Medulla oblongata (tissue), 1 donor: ENCODE measurements at regions not wholly inside any gene's neighbourhood (a gene's known extent, or its start where the extent isn't known, plus 50 kb on each side); places are given as distances from the start of the nearest gene placed in this dataset.

Experiments
- DNase-seq: peaks from one replicate; pipeline ENCODE4 v3.0.0-alpha.2; 2015; ENCODE audit errors: extremely low spot score

- DNase-seq: no peak
Observed at GRCh38 chrX:7223271-7223670, 75.3 kb upstream of the PUDP start.

DNA sequence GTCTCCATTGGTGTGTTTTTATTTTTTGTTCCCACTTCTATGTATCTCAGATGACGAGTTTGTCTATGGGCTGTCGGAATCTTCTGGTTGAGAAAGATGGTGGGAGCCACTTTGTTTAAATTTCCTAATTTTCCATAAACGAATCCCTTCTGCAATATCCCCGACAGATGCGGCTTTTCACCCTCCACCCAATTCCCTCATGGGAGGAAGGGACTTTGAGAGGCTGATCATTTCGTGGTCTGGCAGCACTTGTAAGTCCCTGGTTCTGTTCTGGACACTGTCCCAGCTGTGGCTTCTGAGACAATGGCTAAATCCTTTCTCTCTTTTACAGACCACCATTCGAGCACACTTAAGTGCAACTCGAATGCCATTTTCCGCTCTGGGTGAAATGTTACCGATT lies 72.2 kb upstream of the PUDP start:
- DNase-seq: no peak

GRCh38 chrX:7219153-7219705 lies 71.3 kb upstream of the PUDP start:
- DNase-seq: no peak

DNA sequence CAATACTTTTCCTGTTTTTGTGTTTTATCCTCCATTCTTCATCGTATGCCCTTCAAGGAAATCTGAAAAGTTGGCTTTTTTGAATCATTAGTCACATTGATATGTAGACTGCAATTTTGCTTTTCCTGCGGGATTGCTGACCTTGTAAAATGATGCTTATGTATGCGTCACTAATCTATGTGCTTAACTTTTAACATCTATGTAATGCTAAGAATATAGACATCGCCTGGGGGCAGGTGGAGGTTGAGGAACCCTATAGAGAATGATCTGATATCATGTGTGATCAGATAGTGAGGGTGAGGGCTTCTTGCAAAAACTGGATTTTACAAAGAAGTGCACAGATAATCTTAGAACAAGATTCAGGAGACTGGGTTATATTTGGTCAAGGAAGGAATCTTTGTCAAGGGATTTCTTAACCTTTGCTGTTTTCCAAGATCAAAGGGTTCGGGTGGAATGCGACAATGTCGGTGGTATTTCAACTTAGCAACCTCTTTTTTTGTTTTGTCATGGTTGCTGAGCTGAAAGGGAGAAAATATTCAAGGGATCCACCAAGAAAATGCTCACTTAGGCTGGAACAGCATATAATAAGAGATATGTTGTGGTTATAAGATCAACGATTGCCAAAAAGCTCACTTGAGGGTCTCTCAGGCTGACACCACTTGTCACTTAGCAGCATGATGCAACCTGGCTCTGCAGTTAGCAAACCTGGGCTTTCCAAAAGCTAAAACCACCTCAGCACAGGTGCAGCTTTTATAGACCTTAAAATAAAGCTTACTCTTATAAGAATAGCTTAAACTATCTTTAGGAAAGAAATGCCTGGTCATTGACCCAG lies 70.6 kb upstream of the PUDP start:
- no peak for DNase-seq

DNA sequence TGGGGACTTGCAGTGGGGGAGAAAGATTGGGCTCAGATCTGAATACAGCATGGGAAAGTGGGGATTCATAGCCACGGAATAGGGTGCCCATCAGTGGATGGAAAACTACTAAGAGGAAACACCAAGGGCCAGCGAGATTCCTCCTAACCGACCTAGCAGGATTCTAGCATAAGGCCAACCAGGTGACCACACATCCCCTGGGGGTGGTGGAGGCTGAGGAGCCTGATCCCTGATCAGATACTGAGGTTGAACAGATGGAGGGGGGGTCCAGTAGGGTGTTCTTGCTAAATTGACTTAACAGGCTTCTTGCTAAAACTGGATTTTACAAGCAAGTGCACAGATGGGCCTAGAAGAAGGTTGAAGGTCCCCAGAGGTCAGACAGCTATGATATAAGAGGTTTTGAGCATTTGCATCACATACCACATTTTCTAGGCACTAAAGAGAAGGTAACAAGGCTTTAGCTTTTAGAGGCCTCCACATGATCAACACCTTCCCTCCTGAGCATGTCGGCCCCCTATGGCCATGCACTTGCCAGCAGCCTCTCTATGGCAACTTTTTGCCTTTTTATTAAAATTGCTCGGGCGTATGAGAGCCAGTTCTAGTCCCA lies 69.1 kb upstream of the PUDP start:
- DNase-seq: no peak

- no peak for DNase-seq
Observed at GRCh38 chrX:7215842-7216241, 67.9 kb upstream of the PUDP start.

GRCh38 chrX:7214251-7214650 lies 66.3 kb upstream of the PUDP start:
- DNase-seq: no peak

- no peak for DNase-seq
Observed at GRCh38 chrX:7205037-7205577, 57.2 kb upstream of the PUDP start.

DNA sequence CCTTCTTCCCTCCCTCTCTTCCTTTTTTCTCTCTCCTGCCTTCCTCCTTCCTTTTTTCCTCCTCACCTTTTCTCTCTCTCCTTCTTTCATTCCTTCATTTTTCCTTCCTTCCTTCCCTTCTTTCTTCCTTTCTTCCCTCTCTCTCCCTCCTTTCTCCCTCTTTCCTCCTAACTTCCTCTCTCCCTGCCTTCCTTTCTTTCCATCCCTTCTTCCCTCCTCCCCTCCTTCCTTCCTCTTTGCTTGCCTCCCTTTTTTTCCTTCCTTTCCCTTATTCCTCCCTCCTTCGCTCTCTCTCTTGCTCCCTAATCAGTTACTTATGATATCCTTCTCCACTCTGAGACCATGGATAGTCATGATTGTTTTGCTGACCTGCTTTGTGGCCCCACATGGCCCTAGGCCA lies 56.7 kb upstream of the PUDP start:
- no peak for DNase-seq

- no peak for DNase-seq
Observed at GRCh38 chrX:7202206-7202605, 54.3 kb upstream of the PUDP start.

GRCh38 chrX:7201496-7201895 lies 53.5 kb upstream of the PUDP start:
- DNase-seq: no peak

DNA sequence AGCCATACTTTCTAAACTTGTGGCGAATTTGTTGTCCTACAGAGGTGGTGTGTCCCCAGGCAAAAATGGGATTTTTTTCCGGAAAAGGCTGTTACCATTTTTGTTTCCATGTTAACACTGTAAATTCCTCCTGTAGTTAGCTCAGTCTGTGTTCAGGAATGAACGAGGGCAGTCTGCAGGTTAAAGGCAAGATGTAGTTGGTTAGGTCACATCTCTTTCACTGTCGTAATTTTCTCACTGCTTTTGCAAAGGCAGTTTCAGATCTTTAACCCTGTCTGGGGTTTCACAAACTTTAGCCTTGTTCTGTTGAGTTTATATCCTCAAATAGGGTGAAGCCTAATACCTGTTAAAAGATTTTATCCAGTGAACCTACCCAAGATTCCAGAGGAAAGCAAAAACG lies 50.5 kb upstream of the PUDP start:
- no peak for DNase-seq
